HepG2 (cell line): ENCODE measurements at regions not wholly inside any gene's neighbourhood (a gene's known extent, or its start where the extent isn't known, plus 50 kb on each side); places are given as distances from the start of the nearest gene placed in this dataset.
"Not testable (repeated sequence)": the region's sequence is repeated elsewhere in the genome, so short reads cannot be mapped to it uniquely, and the experiment has no call there.

Experiments used
- ATAC-seq: fragments of 200-7000 bp; cut with Tn5 transposase; 3 replicates; pipeline ENCODE4 v1.9.1; 2020; ENCODE audit warnings: mild to moderate bottlenecking, moderate library complexity
- BruUV-seq: library from RNA; stranded (reverse); fragments of 400-500 nt; replicated peaks from 2 replicates; lab custom pipeline; 2021; lab: Mats Ljungman, UMichigan
- CTCF ChIA-PET: fragments of 300-600 bp; formaldehyde crosslinking; extraction: SDS; loops from one replicate; lab custom pipeline; 2021; ENCODE audit warnings: low total read pairs, inconsistent platforms, low intra/inter-chr PET ratio; lab: Yijun Ruan, JAX
- POLR2A ChIA-PET: fragments of 350-600 bp; sonication (Branson Sonifier 250); formaldehyde crosslinking; loops from one replicate; lab custom pipeline; 2020; ENCODE audit warnings: antibody characterized with exemption, inconsistent platforms; lab: Yijun Ruan, JAX
- DNase-seq: peaks from one replicate; pipeline ENCODE4 v3.0.0-alpha.2; 2015; ENCODE audit warnings: low spot score
- FAIRE-seq: peaks from 3 replicates; lab custom pipeline; 2011; peaks lifted over from hg19 to GRCh38; lab: Jason Lieb, UNC
- H2AFZ ChIP-seq: one replicate; pipeline ENCODE4 v1.6.1; 2011; ENCODE audit warnings: low read length, inconsistent platforms
- H3K27ac ChIP-seq: fragments of 300-600 bp; 3 replicates; pipeline ENCODE4 v1.8.0; 2011; ENCODE audit warnings: mixed run types, mild to moderate bottlenecking, mixed read lengths, low read length, inconsistent platforms; ENCODE audit not compliant: insufficient read depth; ENCODE audit errors: extremely low read length
- H3K27me3 ChIP-seq, 2 experiments: fragments of 200-600 bp in 1 of 2; 2 replicates in 1 of 2; 3 replicates in 1 of 2; pipeline versions ENCODE4 v1.6.0 to v1.8.0; 2011; ENCODE audit warnings: low read length in 2 of 2, mild to moderate bottlenecking in 2 of 2, moderate library complexity in 2 of 2, inconsistent platforms in 1 of 2; ENCODE audit not compliant: insufficient read depth in 2 of 2, control insufficient read depth in 1 of 2
- H3K36me3 ChIP-seq, 2 experiments: fragments of 200-600 bp in 1 of 2; replicated peaks in 1 of 2; 2 replicates in 1 of 2; 3 replicates in 1 of 2; pipeline versions ENCODE4 v1.5.1 to v1.8.0; 2011; ENCODE audit warnings: low read length in 2 of 2, inconsistent platforms in 1 of 2; ENCODE audit not compliant: insufficient read depth in 2 of 2, control insufficient read depth in 1 of 2
- H3K4me1 ChIP-seq: 2 replicates; pipeline ENCODE4 v1.5.1; 2012; ENCODE audit warnings: low read length, inconsistent platforms; ENCODE audit not compliant: insufficient read depth
- H3K4me2 ChIP-seq: 2 replicates; pipeline ENCODE4 v1.6.0; 2011; ENCODE audit warnings: low read depth, low read length, inconsistent platforms
- H3K4me3 ChIP-seq, 3 experiments: fragments of 200-600 bp in 1 of 3; sonication (generic), shearing (Covaris generic) in 1 of 3; replicated peaks in 1 of 3; 2 replicates each; pipeline ENCODE4 v1.5.1; 2011 to 2016; ENCODE audit warnings: low read length in 3 of 3, inconsistent platforms in 2 of 3, low read depth in 2 of 3, mild to moderate bottlenecking in 2 of 3, control low read depth in 1 of 3, mixed read lengths in 1 of 3; ENCODE audit not compliant: insufficient read depth in 1 of 3
- H3K79me2 ChIP-seq: one replicate; pipeline ENCODE4 v1.6.1; 2011; ENCODE audit warnings: low read length, inconsistent platforms; ENCODE audit not compliant: insufficient read depth
- H3K9ac ChIP-seq: 2 replicates; pipeline ENCODE4 v1.6.0; 2011; ENCODE audit warnings: mild to moderate bottlenecking, low read depth, low read length, inconsistent platforms; ENCODE audit not compliant: insufficient read depth
- H3K9me3 ChIP-seq: 2 replicates; pipeline ENCODE4 v1.5.1; 2012; ENCODE audit warnings: mild to moderate bottlenecking, low read length
- H4K20me1 ChIP-seq: 2 replicates; pipeline ENCODE4 v1.6.0; 2011; ENCODE audit warnings: inconsistent platforms, mild to moderate bottlenecking, low read length, moderate library complexity; ENCODE audit not compliant: insufficient read depth
- GTF3A ChIP-seq: sonication (generic); formaldehyde crosslinking; conservative IDR thresholded peaks from 2 replicates; pipeline ENCODE4 v1.4.0; 2020; ENCODE audit warnings: mild to moderate bottlenecking, missing genetic modification reagents
- HOXA9 ChIP-seq: sonication (generic); formaldehyde crosslinking; IDR thresholded peaks from 2 replicates; pipeline ENCODE4 v1.8.1; 2022; ENCODE audit warnings: missing genetic modification reagents, mild to moderate bottlenecking, moderate library complexity, borderline replicate concordance
- KDM5B ChIP-seq: sonication (generic); formaldehyde crosslinking; IDR thresholded peaks from 2 replicates; pipeline ENCODE4 v1.4.0; 2020; ENCODE audit warnings: missing genetic modification reagents, mild to moderate bottlenecking, borderline replicate concordance
- RFX5 ChIP-seq: IDR thresholded peaks from 2 replicates; pipeline ENCODE4 v1.6.1; 2011; ENCODE audit warnings: low read depth, low read length, improper control_type of control experiment
- ZNF678 ChIP-seq: sonication (generic); formaldehyde crosslinking; IDR thresholded peaks from 2 replicates; pipeline ENCODE4 v1.4.0; 2020; ENCODE audit warnings: mild to moderate bottlenecking, missing genetic modification reagents
- WGBS: methylation state at CpG from one replicate; pipeline ENCODE4 v1.1.6; 2017; ENCODE audit warnings: low lambda C conversion rate; 5-methylcytosine and 5-hydroxymethylcytosine counted together
- in situ Hi-C: cut with HindIII; loops from 2 replicates; pipeline ENCODE4 v1.10.0; 2017; ENCODE audit warnings: low pct_unique_long_range_greater_than_20kb; ENCODE audit not compliant: extremely low pct_ligation_motif_present
- intact Hi-C: fragments of 100-400 bp; cut with micrococcal nuclease; formaldehyde crosslinking; loops from one replicate; pipeline ENCODE4 v1.10.0; 2022; ENCODE audit not compliant: unreplicated experiment
- TF ChIP-seq, protein P1 (sequence below): IDR thresholded peaks from 2 replicates; pipeline ENCODE4 v1.6.1; 2016

DNA sequence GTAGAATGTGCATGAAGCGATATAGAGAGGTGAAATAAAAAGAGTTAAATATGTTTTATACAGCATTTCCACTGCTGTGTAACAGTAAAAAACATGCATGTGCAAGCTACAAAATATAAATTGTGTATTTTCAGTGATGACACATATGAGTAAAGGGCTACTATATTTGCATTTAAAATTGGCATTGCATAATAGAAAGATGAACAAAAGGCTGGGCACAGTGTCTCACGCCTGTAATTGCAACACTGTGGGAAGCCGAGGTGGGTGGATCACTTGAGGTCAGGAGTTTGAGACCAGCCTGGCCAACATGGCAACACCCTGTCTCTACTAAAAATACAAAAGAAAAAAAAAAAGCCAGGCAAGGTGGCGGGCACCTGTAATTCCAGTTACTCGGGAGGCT is 79.8 kb upstream of the CCDC71L start:
- FAIRE-seq (no peak), DNase-seq (no peak), ATAC-seq (no peak)
- BruUV-seq = no TSS peak
- 14% methylated on average over 5 of the region's 5 CpGs for WGBS
- POLR2A ChIA-PET = no interaction called here
- intact Hi-C loops = no loop called here
- Histone ChIP-seq H3K4me2 (no peak overlapping the region), H3K4me3 (no peak overlapping the region), H3K9me3 (no peaks in the 10 kb centered on the region), H3K9ac (no peak overlapping the region), H3K36me3 (no peaks in the 10 kb centered on the region), H3K79me2 (no peaks in the 10 kb centered on the region), H4K20me1 (no peaks in the 10 kb centered on the region), H2AFZ (no peak overlapping the region), H3K27me3 (no peaks in the 10 kb centered on the region), H3K27ac (no peak overlapping the region), H3K4me1 (no peaks in the 10 kb centered on the region)
- CTCF ChIA-PET = no interaction called here
- in situ Hi-C loops = no loop called here
- TF ChIP-seq KDM5B (CRISPR knock-in tag) (no peak), GTF3A (no peak), ZNF678 (no peak)

DNA sequence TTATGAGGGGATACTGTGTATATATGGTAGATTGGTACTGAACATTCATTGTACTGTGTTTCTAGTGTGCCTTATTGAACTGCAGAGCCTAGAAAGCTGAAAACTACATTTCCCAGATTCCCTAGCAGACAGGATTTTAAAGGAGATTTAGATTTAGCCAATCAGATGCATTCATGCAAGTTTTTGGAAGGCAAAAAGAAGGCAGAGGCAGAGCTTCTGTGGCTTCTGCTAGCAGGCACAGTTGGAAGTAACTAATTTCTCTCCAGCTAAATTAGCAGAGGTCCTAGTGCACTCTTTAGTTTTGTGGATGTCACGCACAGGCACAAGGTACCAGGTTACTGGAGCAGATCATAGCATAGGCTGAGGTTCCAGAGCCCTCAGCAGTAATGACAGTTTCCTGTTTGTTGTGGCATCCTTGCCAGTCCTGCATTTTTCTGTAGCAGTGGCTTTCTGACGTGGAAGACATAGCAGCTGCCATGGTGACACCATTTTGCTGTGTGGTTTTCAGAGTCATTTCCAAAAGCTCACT is 83.7 kb upstream of the CCDC71L start:
- ChIA-PET POLR2A (no interaction called here), CTCF (no interaction called here)
- Histone ChIP-seq H3K9ac (no peak overlapping the region), H3K4me3 (no peak overlapping the region), H3K4me2 (no peak overlapping the region), H3K27me3 (no peaks in the 10 kb centered on the region; a peak in 1 of 5 replicates), H3K4me1 (no peaks in the 10 kb centered on the region), H3K27ac (no peak overlapping the region), H2AFZ (no peak overlapping the region), H3K9me3 (no peaks in the 10 kb centered on the region), H4K20me1 (no peaks in the 10 kb centered on the region), H3K36me3 (no peaks in the 10 kb centered on the region), H3K79me2 (no peaks in the 10 kb centered on the region)
- no peak for TF ChIP-seq HOXA9
- TF ChIP-seq, protein P1, sequence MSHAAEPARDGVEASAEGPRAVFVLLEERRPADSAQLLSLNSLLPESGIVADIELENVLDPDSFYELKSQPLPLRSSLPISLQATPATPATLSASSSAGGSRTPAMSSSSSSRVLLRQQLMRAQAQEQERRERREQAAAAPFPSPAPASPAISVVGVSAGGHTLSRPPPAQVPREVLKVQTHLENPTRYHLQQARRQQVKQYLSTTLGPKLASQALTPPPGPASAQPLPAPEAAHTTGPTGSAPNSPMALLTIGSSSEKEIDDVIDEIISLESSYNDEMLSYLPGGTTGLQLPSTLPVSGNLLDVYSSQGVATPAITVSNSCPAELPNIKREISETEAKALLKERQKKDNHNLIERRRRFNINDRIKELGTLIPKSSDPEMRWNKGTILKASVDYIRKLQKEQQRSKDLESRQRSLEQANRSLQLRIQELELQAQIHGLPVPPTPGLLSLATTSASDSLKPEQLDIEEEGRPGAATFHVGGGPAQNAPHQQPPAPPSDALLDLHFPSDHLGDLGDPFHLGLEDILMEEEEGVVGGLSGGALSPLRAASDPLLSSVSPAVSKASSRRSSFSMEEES = no peak
- no peak for TF ChIP-seq RFX5
- no peak for FAIRE-seq
- no TSS peak for BruUV-seq
- ATAC-seq = no peak
- 0% methylated on average over 1 of the region's 2 CpGs for WGBS
- in situ Hi-C loops = no loop called here
- intact Hi-C loops = no loop called here
- DNase-seq = no peak

DNA sequence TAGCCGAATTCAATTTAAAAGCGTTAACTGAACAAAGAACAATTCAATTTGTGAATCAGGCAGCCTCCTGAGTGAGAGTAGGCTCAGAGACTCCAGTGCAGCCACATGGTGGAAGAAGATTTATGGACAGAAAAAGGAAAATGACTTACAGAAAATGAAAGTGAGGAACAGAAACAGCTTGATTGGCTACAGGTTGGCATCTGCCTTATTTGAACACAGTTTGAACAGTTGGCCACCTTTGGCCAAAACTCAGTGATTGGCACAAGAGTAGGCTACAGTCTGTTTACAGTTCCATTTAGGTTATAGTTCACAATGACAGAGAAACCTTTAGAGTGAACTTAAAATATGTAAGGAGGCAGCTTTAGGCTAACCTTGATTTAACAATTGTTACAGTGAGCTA is 86.3 kb upstream of the CCDC71L start:
- H3K4me2 ChIP-seq, H3K36me3 ChIP-seq, DNase-seq, H3K4me1 ChIP-seq, H3K27ac ChIP-seq, ATAC-seq, in situ Hi-C loops, H3K9ac ChIP-seq, intact Hi-C loops, H3K79me2 ChIP-seq, CTCF ChIA-PET, H3K27me3 ChIP-seq, H2AFZ ChIP-seq, H3K9me3 ChIP-seq, H4K20me1 ChIP-seq, BruUV-seq, POLR2A ChIA-PET, FAIRE-seq, H3K4me3 ChIP-seq: not testable (repeated sequence)
- 2% methylated on average over 2 of the region's 2 CpGs for WGBS
